ENCODE measurements at regions not wholly inside any gene's neighbourhood (a gene's known extent, or its start where the extent isn't known, plus 50 kb on each side); places are given as distances from the start of the nearest gene placed in this dataset.

DNA sequence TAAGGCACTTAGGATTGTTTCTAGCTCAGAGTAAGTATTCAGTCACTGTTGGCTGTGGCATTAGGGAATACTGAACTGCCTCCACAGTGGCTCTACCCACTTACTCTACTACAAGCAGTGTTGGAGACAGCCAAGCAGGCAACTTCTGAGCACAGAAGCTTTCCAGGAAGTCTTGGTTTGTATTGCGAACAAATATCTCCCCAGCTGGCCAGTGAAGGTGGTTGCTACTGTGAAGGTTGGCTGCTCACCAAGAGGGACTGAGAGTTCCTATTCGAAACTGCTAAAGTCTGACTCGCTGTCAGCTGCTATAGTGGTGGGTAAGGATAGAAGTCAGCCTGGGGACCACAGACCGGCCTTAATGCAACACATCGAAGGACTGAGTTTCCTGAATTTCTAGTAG, 319.1 kb downstream of the KIF4B start:
- TF ChIP-seq, protein P1, sequence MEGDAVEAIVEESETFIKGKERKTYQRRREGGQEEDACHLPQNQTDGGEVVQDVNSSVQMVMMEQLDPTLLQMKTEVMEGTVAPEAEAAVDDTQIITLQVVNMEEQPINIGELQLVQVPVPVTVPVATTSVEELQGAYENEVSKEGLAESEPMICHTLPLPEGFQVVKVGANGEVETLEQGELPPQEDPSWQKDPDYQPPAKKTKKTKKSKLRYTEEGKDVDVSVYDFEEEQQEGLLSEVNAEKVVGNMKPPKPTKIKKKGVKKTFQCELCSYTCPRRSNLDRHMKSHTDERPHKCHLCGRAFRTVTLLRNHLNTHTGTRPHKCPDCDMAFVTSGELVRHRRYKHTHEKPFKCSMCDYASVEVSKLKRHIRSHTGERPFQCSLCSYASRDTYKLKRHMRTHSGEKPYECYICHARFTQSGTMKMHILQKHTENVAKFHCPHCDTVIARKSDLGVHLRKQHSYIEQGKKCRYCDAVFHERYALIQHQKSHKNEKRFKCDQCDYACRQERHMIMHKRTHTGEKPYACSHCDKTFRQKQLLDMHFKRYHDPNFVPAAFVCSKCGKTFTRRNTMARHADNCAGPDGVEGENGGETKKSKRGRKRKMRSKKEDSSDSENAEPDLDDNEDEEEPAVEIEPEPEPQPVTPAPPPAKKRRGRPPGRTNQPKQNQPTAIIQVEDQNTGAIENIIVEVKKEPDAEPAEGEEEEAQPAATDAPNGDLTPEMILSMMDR (conservative IDR thresholded peaks at IDR 0.05 in 1 of 2, IDR thresholded peaks at IDR 0.05 in 1 of 2; ENCODE audit: extremely low read depth in 1 of 2, insufficient read depth in 1 of 2, low read depth in 1 of 2, low read length in 2 of 2): no peak
- TF ChIP-seq EZH2 (IDR thresholded peaks at IDR 0.05; ENCODE audit: borderline replicate concordance, low read length): no peak
